OCI-LY1 (cell line): ENCODE measurements at regions not wholly inside any gene's neighbourhood (a gene's known extent, or its start where the extent isn't known, plus 50 kb on each side); places are given as distances from the start of the nearest gene placed in this dataset.

Experiments used
- H2AFZ ChIP-seq: fragments of 200-600 bp; sonication (generic), shearing (Covaris generic); 2 replicates; pipeline ENCODE4 v1.6.0; 2014; ENCODE audit warnings: antibody characterized with exemption, mild to moderate bottlenecking, low read length
- H3F3A ChIP-seq: fragments of 200-600 bp; sonication (generic), shearing (Covaris generic); 2 replicates; pipeline ENCODE4 v1.6.0; 2014; ENCODE audit warnings: mild to moderate bottlenecking, antibody characterized with exemption, low read length, moderate library complexity; ENCODE audit not compliant: insufficient read depth
- H3K27ac ChIP-seq: fragments of 200-600 bp; sonication (generic); 2 replicates; pipeline ENCODE4 v1.5.1; 2014; ENCODE audit warnings: low read length, mixed run types, mild to moderate bottlenecking, low read depth; ENCODE audit not compliant: poor library complexity, severe bottlenecking
- H3K27me3 ChIP-seq: fragments of 200-600 bp; sonication (generic); 2 replicates; pipeline ENCODE4 v1.6.0; 2014; ENCODE audit warnings: antibody characterized with exemption, mild to moderate bottlenecking, low read length, moderate library complexity; ENCODE audit not compliant: insufficient read depth
- H3K36me3 ChIP-seq: fragments of 200-600 bp; sonication (generic); 2 replicates; pipeline ENCODE4 v1.6.1; 2014; ENCODE audit warnings: mild to moderate bottlenecking, antibody characterized with exemption, low read length, moderate library complexity, mixed read lengths; ENCODE audit not compliant: insufficient read depth
- H3K4me1 ChIP-seq: fragments of 200-600 bp; sonication (generic); 2 replicates; pipeline ENCODE4 v1.5.1; 2014; ENCODE audit warnings: mild to moderate bottlenecking, low read length, moderate library complexity; ENCODE audit not compliant: insufficient read depth, severe bottlenecking
- H3K4me2 ChIP-seq: fragments of 200-600 bp; sonication (generic), shearing (Covaris generic); 2 replicates; pipeline ENCODE4 v1.6.1; 2014; ENCODE audit warnings: low read length
- H3K4me3 ChIP-seq: fragments of 200-600 bp; sonication (generic); 2 replicates; pipeline ENCODE4 v1.5.1; 2014; ENCODE audit warnings: low read length, low read depth, mild to moderate bottlenecking, mixed read lengths; ENCODE audit not compliant: poor library complexity, severe bottlenecking
- H3K79me2 ChIP-seq: fragments of 200-600 bp; shearing (Covaris generic); 2 replicates; pipeline ENCODE4 v1.6.1; 2016; ENCODE audit warnings: mixed run types, low read length, mixed read lengths; ENCODE audit not compliant: insufficient read depth
- H3K9ac ChIP-seq: fragments of 200-600 bp; sonication (generic), shearing (Covaris generic); 2 replicates; pipeline ENCODE4 v1.6.1; 2014; ENCODE audit warnings: mild to moderate bottlenecking, low read length, mixed read lengths
- H3K9me2 ChIP-seq: fragments of 200-600 bp; sonication (generic), shearing (Covaris generic); 2 replicates; pipeline ENCODE4 v1.6.1; 2014; ENCODE audit warnings: low read depth, mild to moderate bottlenecking, low read length, mixed read lengths
- H3K9me3 ChIP-seq: fragments of 200-600 bp; shearing (Covaris generic); 2 replicates; pipeline ENCODE4 v1.6.1; 2014; ENCODE audit warnings: low read length, mixed read lengths
- H4K20me1 ChIP-seq: fragments of 200-600 bp; sonication (generic), shearing (Covaris generic); 2 replicates; pipeline ENCODE4 v1.6.0; 2016; ENCODE audit warnings: mild to moderate bottlenecking, low read length; ENCODE audit not compliant: insufficient read depth
- CTCF ChIP-seq: fragments of 200-600 bp; sonication (generic), shearing (Covaris generic); IDR thresholded peaks from 2 replicates; pipeline ENCODE4 v1.5.1; 2017; ENCODE audit warnings: mild to moderate bottlenecking, antibody characterized with exemption, low read length, moderate library complexity, mixed read lengths
- EZH2 ChIP-seq: fragments of 200-600 bp; sonication (generic), shearing (Covaris generic); IDR thresholded peaks from 2 replicates; pipeline ENCODE4 v1.8.0; 2017; ENCODE audit warnings: borderline replicate concordance, mixed run types, mild to moderate bottlenecking, antibody characterized with exemption, low read length, moderate library complexity, mixed read lengths

- Histone ChIP-seq H3K4me1 (peaks cover 11% of the 10 kb centered on the region), H3K9me3 (no peaks in the 10 kb centered on the region), H2AFZ (no peak overlapping the region), H3K4me3 (no peak overlapping the region), H3K36me3 (no peaks in the 10 kb centered on the region; the same call in 1 of the 2 replicates), H3K79me2 (no peaks in the 10 kb centered on the region), H4K20me1 (no peaks in the 10 kb centered on the region), H3K4me2 (no peak overlapping the region), H3K9ac (no peak overlapping the region), H3K27ac (no peak overlapping the region), H3K27me3 (peaks cover 10% of the 10 kb centered on the region; the same call in 1 of the 2 replicates), H3K9me2 (no peaks in the 10 kb centered on the region), H3F3A (no peaks in the 10 kb centered on the region)
- no peak for TF ChIP-seq CTCF
- no peak for TF ChIP-seq EZH2
Observed at GRCh38 chr3:72183489-72183888, 398.5 kb upstream of the PROK2 start.

- no peak overlapping the region for H3K4me3 ChIP-seq
- H3F3A ChIP-seq = no peaks in the 10 kb centered on the region
- H3K4me1 ChIP-seq = peaks cover 14% of the 10 kb centered on the region
- no peaks in the 10 kb centered on the region for H3K9me2 ChIP-seq
- no peak overlapping the region for H3K27ac ChIP-seq
- H2AFZ ChIP-seq = no peak overlapping the region
- no peaks in the 10 kb centered on the region; the same call in 1 of the 2 replicates for H3K36me3 ChIP-seq
- H3K9me3 ChIP-seq = no peaks in the 10 kb centered on the region
- no peaks in the 10 kb centered on the region for H4K20me1 ChIP-seq
- no peak overlapping the region for H3K9ac ChIP-seq
- H3K4me2 ChIP-seq = no peak overlapping the region
- peaks cover 11% of the 10 kb centered on the region; the same call in 1 of the 2 replicates for H3K27me3 ChIP-seq
- TF ChIP-seq CTCF (no peak), EZH2 (no peak)
- H3K79me2 ChIP-seq = no peaks in the 10 kb centered on the region
Observed at GRCh38 chr3:72182206-72182605, 397.3 kb upstream of the PROK2 start.

- no peaks in the 10 kb centered on the region for H3K9me3 ChIP-seq
- H3K27me3 ChIP-seq = peaks cover 13% of the 10 kb centered on the region; the same call in 1 of the 2 replicates
- H3K9ac ChIP-seq = no peak overlapping the region
- H3K9me2 ChIP-seq = no peaks in the 10 kb centered on the region
- H2AFZ ChIP-seq = no peak overlapping the region
- peaks cover 17% of the 10 kb centered on the region for H3K4me1 ChIP-seq
- no peak overlapping the region for H3K4me2 ChIP-seq
- H3F3A ChIP-seq = no peaks in the 10 kb centered on the region
- TF ChIP-seq CTCF (no peak), EZH2 (no peak)
- H3K4me3 ChIP-seq = no peak overlapping the region
- no peaks in the 10 kb centered on the region for H4K20me1 ChIP-seq
- no peaks in the 10 kb centered on the region for H3K79me2 ChIP-seq
- H3K27ac ChIP-seq = no peak overlapping the region
- no peaks in the 10 kb centered on the region; the same call in 1 of the 2 replicates for H3K36me3 ChIP-seq
Observed at GRCh38 chr3:72181251-72181650, 396.3 kb upstream of the PROK2 start.
